DOHH2 (cell line): ENCODE measurements at regions not wholly inside any gene's neighbourhood (a gene's known extent, or its start where the extent isn't known, plus 50 kb on each side); places are given as distances from the start of the nearest gene placed in this dataset.

Source experiments
- H3F3A ChIP-seq: fragments of 200-600 bp; sonication (generic), shearing (Covaris generic); 2 replicates; pipeline ENCODE4 v1.6.0; 2016; ENCODE audit warnings: antibody characterized with exemption, mild to moderate bottlenecking; ENCODE audit not compliant: control insufficient read depth, insufficient read depth
- H3K27ac ChIP-seq: fragments of 200-600 bp; sonication (generic); 2 replicates; pipeline ENCODE4 v1.5.1; 2014; ENCODE audit warnings: low read depth, mild to moderate bottlenecking, low read length, moderate library complexity
- H3K27me3 ChIP-seq: fragments of 200-600 bp; sonication (generic); 2 replicates; pipeline ENCODE4 v1.6.1; 2014; ENCODE audit warnings: mild to moderate bottlenecking, low read length, mixed read lengths; ENCODE audit not compliant: control insufficient read depth
- H3K36me3 ChIP-seq: fragments of 200-600 bp; sonication (generic); 2 replicates; pipeline ENCODE4 v1.6.1; 2014; ENCODE audit warnings: mild to moderate bottlenecking, low read length, moderate library complexity, mixed read lengths; ENCODE audit not compliant: control insufficient read depth
- H3K4me1 ChIP-seq: fragments of 200-600 bp; sonication (generic); 2 replicates; pipeline ENCODE4 v1.6.1; 2014; ENCODE audit warnings: mild to moderate bottlenecking, low read length, mixed read lengths; ENCODE audit not compliant: control insufficient read depth
- H3K4me2 ChIP-seq: fragments of 200-600 bp; sonication (generic); 2 replicates; pipeline ENCODE4 v1.6.0; 2014; ENCODE audit warnings: mild to moderate bottlenecking, low read length, moderate library complexity
- H3K4me3 ChIP-seq: fragments of 200-600 bp; sonication (generic); 2 replicates; pipeline ENCODE4 v1.5.1; 2014; ENCODE audit warnings: mild to moderate bottlenecking, low read length, mixed read lengths
- H3K79me2 ChIP-seq: fragments of 200-600 bp; sonication (generic); 2 replicates; pipeline ENCODE4 v1.6.1; 2014; ENCODE audit warnings: mild to moderate bottlenecking, low read length, mixed read lengths; ENCODE audit not compliant: control insufficient read depth
- H3K9me2 ChIP-seq: fragments of 200-600 bp; sonication (generic); replicated peaks from 2 replicates; pipeline ENCODE4 v1.6.1; 2014; ENCODE audit warnings: mild to moderate bottlenecking, low read length, mixed read lengths; ENCODE audit not compliant: control insufficient read depth
- H3K9me3 ChIP-seq: fragments of 200-600 bp; sonication (generic); 2 replicates; pipeline ENCODE4 v1.6.1; 2014; ENCODE audit warnings: antibody characterized with exemption, low read length, mixed read lengths; ENCODE audit not compliant: control insufficient read depth, insufficient read depth
- H4K20me1 ChIP-seq: fragments of 200-600 bp; sonication (generic); 2 replicates; pipeline ENCODE4 v1.6.0; 2014; ENCODE audit warnings: low read depth, mild to moderate bottlenecking, antibody characterized with exemption, low read length, moderate library complexity; ENCODE audit not compliant: control insufficient read depth, insufficient read depth
- CTCF ChIP-seq: fragments of 200-600 bp; sonication (generic); IDR thresholded peaks from one replicate; pipeline ENCODE4 v1.5.1; 2014; ENCODE audit warnings: antibody characterized with exemption, mild to moderate bottlenecking, low read depth, low read length; ENCODE audit not compliant: poor library complexity, severe bottlenecking
- EZH2phosphoT487 ChIP-seq: fragments of 200-600 bp; sonication (generic); IDR thresholded peaks from 2 replicates; pipeline ENCODE4 v1.6.1; 2017; ENCODE audit warnings: borderline replicate concordance, mild to moderate bottlenecking, antibody characterized with exemption, low read length, moderate library complexity, mixed read lengths

- no peaks in the 10 kb centered on the region for H3K27me3 ChIP-seq
- H4K20me1 ChIP-seq = no peaks in the 10 kb centered on the region
- no peaks in the 10 kb centered on the region for H3K4me1 ChIP-seq
- no peaks in the 10 kb centered on the region for H3F3A ChIP-seq
- H3K4me2 ChIP-seq = no peak overlapping the region
- no peaks in the 10 kb centered on the region for H3K36me3 ChIP-seq
- no peaks in the 10 kb centered on the region for H3K9me3 ChIP-seq
- H3K4me3 ChIP-seq = no peak overlapping the region
- no peak overlapping the region for H3K27ac ChIP-seq
- no peak for TF ChIP-seq EZH2phosphoT487
- H3K79me2 ChIP-seq = no peaks in the 10 kb centered on the region
- no peaks in the 10 kb centered on the region for H3K9me2 ChIP-seq
Observed at GRCh38 chr6:67277312-67277711, 1357.8 kb upstream of the ADGRB3 start.

- no peaks in the 10 kb centered on the region for H3K27me3 ChIP-seq
- no peak overlapping the region for H3K4me2 ChIP-seq
- TF ChIP-seq CTCF (no peak), EZH2phosphoT487 (no peak)
- no peaks in the 10 kb centered on the region for H3K9me2 ChIP-seq
- H3K9me3 ChIP-seq = no peaks in the 10 kb centered on the region
- no peaks in the 10 kb centered on the region for H3K36me3 ChIP-seq
- no peaks in the 10 kb centered on the region for H3K79me2 ChIP-seq
- H3K27ac ChIP-seq = no peak overlapping the region
- no peak overlapping the region for H3K4me3 ChIP-seq
- no peaks in the 10 kb centered on the region for H3F3A ChIP-seq
- no peaks in the 10 kb centered on the region for H3K4me1 ChIP-seq
- H4K20me1 ChIP-seq = no peaks in the 10 kb centered on the region
Observed at GRCh38 chr6:67265996-67266921, 1368.8 kb upstream of the ADGRB3 start.

- Histone ChIP-seq H3K4me1 (no peaks in the 10 kb centered on the region), H3K79me2 (no peaks in the 10 kb centered on the region), H3K36me3 (no peaks in the 10 kb centered on the region), H3K4me2 (no peak overlapping the region), H3K27ac (no peak overlapping the region), H3K4me3 (no peak overlapping the region), H4K20me1 (no peaks in the 10 kb centered on the region), H3K9me3 (no peaks in the 10 kb centered on the region), H3F3A (no peaks in the 10 kb centered on the region), H3K9me2 (no peaks in the 10 kb centered on the region), H3K27me3 (no peaks in the 10 kb centered on the region)
- TF ChIP-seq CTCF (no peak), EZH2phosphoT487 (no peak)
Observed at GRCh38 chr6:67252663-67253062, 1382.4 kb upstream of the ADGRB3 start.

GRCh38 chr6:67248077-67248476, 1387.0 kb upstream of the ADGRB3 start:
- Histone ChIP-seq H3F3A (no peaks in the 10 kb centered on the region), H3K4me1 (no peaks in the 10 kb centered on the region), H3K9me2 (no peaks in the 10 kb centered on the region), H4K20me1 (no peaks in the 10 kb centered on the region), H3K79me2 (no peaks in the 10 kb centered on the region), H3K27ac (no peak overlapping the region), H3K9me3 (no peaks in the 10 kb centered on the region), H3K4me3 (no peak overlapping the region), H3K36me3 (no peaks in the 10 kb centered on the region), H3K4me2 (no peak overlapping the region), H3K27me3 (no peaks in the 10 kb centered on the region)
- TF ChIP-seq CTCF (no peak), EZH2phosphoT487 (no peak)
